IPS-20b (cell line): ENCODE measurements at regions not wholly inside any gene's neighbourhood (a gene's known extent, or its start where the extent isn't known, plus 50 kb on each side); places are given as distances from the start of the nearest gene placed in this dataset.

Experiments
- H3K27ac ChIP-seq: one replicate; pipeline ENCODE4 v1.5.1; 2013; ENCODE audit warnings: low read length
- H3K27me3 ChIP-seq: 2 replicates; pipeline ENCODE4 v1.6.1; 2013; ENCODE audit warnings: mild to moderate bottlenecking, low read length, inconsistent platforms; ENCODE audit not compliant: insufficient read depth
- H3K36me3 ChIP-seq: 2 replicates; pipeline ENCODE4 v1.6.1; 2013; ENCODE audit warnings: low read depth, mild to moderate bottlenecking, inconsistent platforms, low read length, moderate library complexity; ENCODE audit not compliant: insufficient read depth
- H3K4me1 ChIP-seq: 2 replicates; pipeline ENCODE4 v1.6.1; 2013; ENCODE audit warnings: mild to moderate bottlenecking, control low read depth, inconsistent platforms, low read length, moderate library complexity; ENCODE audit not compliant: insufficient read depth
- H3K4me3 ChIP-seq: 2 replicates; pipeline ENCODE4 v1.5.1; 2013; ENCODE audit warnings: mild to moderate bottlenecking, low read length, inconsistent platforms
- H3K9ac ChIP-seq: 2 replicates; pipeline ENCODE4 v1.6.1; 2013; ENCODE audit warnings: low read depth, mild to moderate bottlenecking, inconsistent platforms, low read length, moderate library complexity
- H3K9me3 ChIP-seq: 2 replicates; pipeline ENCODE4 v1.6.1; 2013; ENCODE audit warnings: mild to moderate bottlenecking, low read depth, low read length, inconsistent platforms; ENCODE audit not compliant: insufficient read depth

GRCh38 chr19:29475469-29475868, 50.3 kb upstream of the VSTM2B start:
- H3K27me3 ChIP-seq: no peaks in the 10 kb centered on the region

More at GRCh38 chr19:29475469-29475868, 50.3 kb upstream of the VSTM2B start:
- H3K36me3 ChIP-seq: no peaks in the 10 kb centered on the region
- H3K9me3 ChIP-seq: no peaks in the 10 kb centered on the region
- H3K27ac ChIP-seq: no peak overlapping the region
- no peak overlapping the region for H3K9ac ChIP-seq
- H3K4me1 ChIP-seq: no peaks in the 10 kb centered on the region
- no peak overlapping the region for H3K4me3 ChIP-seq
